GM12892 (cell line): ENCODE measurements at regions not wholly inside any gene's neighbourhood (a gene's known extent, or its start where the extent isn't known, plus 50 kb on each side); places are given as distances from the start of the nearest gene placed in this dataset.

Experiments
- POLR2A ChIP-seq: IDR thresholded peaks from 2 replicates; pipeline ENCODE4 v1.6.1; 2011; ENCODE audit warnings: low read depth, low read length, control low read depth
- POLR2AphosphoS5 ChIP-seq: IDR thresholded peaks from 2 replicates; pipeline ENCODE4 v1.6.1; 2011; ENCODE audit warnings: low read depth, low read length, control low read depth
- TAF1 ChIP-seq: IDR thresholded peaks from 2 replicates; pipeline ENCODE4 v1.6.1; 2011; ENCODE audit warnings: low read depth, mild to moderate bottlenecking, control low read depth, low read length, borderline replicate concordance

GRCh38 chr4:12787261-12787660 is 696.9 kb downstream of the RAB28 start:
- TF ChIP-seq POLR2AphosphoS5 = no peak
- TF ChIP-seq POLR2A = no peak
- no peak for TF ChIP-seq TAF1
